Hepatocyte (in vitro differentiated cells): ENCODE measurements at regions not wholly inside any gene's neighbourhood (a gene's known extent, or its start where the extent isn't known, plus 50 kb on each side); places are given as distances from the start of the nearest gene placed in this dataset.

Experiments
- DNase-seq: peaks from one replicate; pipeline ENCODE4 v3.0.0-alpha.2; 2016; ENCODE audit warnings: low spot score
- H2AFZ ChIP-seq: fragments of 200-600 bp; sonication (generic); 2 replicates; pipeline ENCODE4 v1.6.0; 2016; ENCODE audit warnings: antibody characterized with exemption, mild to moderate bottlenecking
- H3K27ac ChIP-seq: fragments of 200-600 bp; sonication (generic); 2 replicates; pipeline ENCODE4 v1.5.1; 2016; ENCODE audit warnings: mild to moderate bottlenecking
- H3K27me3 ChIP-seq: fragments of 200-600 bp; sonication (generic); 2 replicates; pipeline ENCODE4 v1.6.1; 2016
- H3K36me3 ChIP-seq: fragments of 200-600 bp; sonication (generic); replicated peaks from 2 replicates; pipeline ENCODE4 v1.5.1; 2016; ENCODE audit warnings: low read depth; ENCODE audit not compliant: insufficient read depth
- H3K4me1 ChIP-seq: fragments of 200-600 bp; sonication (generic); 2 replicates; pipeline ENCODE4 v1.5.1; 2016; ENCODE audit warnings: mild to moderate bottlenecking, moderate library complexity; ENCODE audit not compliant: insufficient read depth
- H3K4me2 ChIP-seq: fragments of 200-600 bp; sonication (generic); 2 replicates; pipeline ENCODE4 v1.6.0; 2016
- H3K4me3 ChIP-seq: fragments of 200-600 bp; sonication (generic); 2 replicates; pipeline ENCODE4 v1.5.1; 2016; ENCODE audit warnings: mild to moderate bottlenecking
- H3K79me2 ChIP-seq: fragments of 200-600 bp; sonication (generic); 2 replicates; pipeline ENCODE4 v1.6.0; 2017; ENCODE audit warnings: mild to moderate bottlenecking
- H3K9me2 ChIP-seq: fragments of 200-600 bp; sonication (generic); replicated peaks from 2 replicates; pipeline ENCODE4 v1.6.0; 2017; ENCODE audit warnings: mild to moderate bottlenecking; ENCODE audit not compliant: insufficient read depth
- H3K9me3 ChIP-seq: fragments of 200-600 bp; sonication (generic); 2 replicates; pipeline ENCODE4 v1.5.1; 2016; ENCODE audit warnings: low read depth, mild to moderate bottlenecking
- H4K20me1 ChIP-seq: fragments of 200-600 bp; sonication (generic); 2 replicates; pipeline ENCODE4 v1.6.0; 2016; ENCODE audit warnings: mild to moderate bottlenecking; ENCODE audit not compliant: insufficient read depth, poor library complexity, severe bottlenecking
- CTCF ChIP-seq: fragments of 200-600 bp; sonication (generic); IDR thresholded peaks from 2 replicates; pipeline ENCODE4 v1.5.1; 2016; ENCODE audit warnings: antibody characterized with exemption, mild to moderate bottlenecking; ENCODE audit not compliant: poor library complexity
- EZH2 ChIP-seq: fragments of 200-600 bp; sonication (generic); IDR thresholded peaks from 2 replicates; pipeline ENCODE4 v1.6.1; 2016; ENCODE audit warnings: antibody characterized with exemption, mild to moderate bottlenecking, borderline replicate concordance
- EZH2phosphoT487 ChIP-seq: fragments of 200-600 bp; sonication (generic); IDR thresholded peaks from one replicate; pipeline ENCODE4 v1.6.1; 2018; ENCODE audit warnings: antibody characterized with exemption, mild to moderate bottlenecking, low read depth, moderate library complexity; ENCODE audit not compliant: unreplicated experiment, severe bottlenecking
- WGBS: methylation state at CpG from one replicate; pipeline ENCODE4 v1.1.6; 2016; ENCODE audit warnings: low lambda C conversion rate; ENCODE audit errors: missing lambda C conversion rate; 5-methylcytosine and 5-hydroxymethylcytosine counted together

- H3K36me3 ChIP-seq: no peaks in the 10 kb centered on the region
- no peak overlapping the region for H3K4me2 ChIP-seq
- H3K27me3 ChIP-seq: no peaks in the 10 kb centered on the region
- H3K79me2 ChIP-seq: no peaks in the 10 kb centered on the region
- TF ChIP-seq EZH2 (no peak), EZH2phosphoT487 (no peak), CTCF (no peak)
- H3K4me3 ChIP-seq: no peak overlapping the region
- no peaks in the 10 kb centered on the region for H3K9me2 ChIP-seq
- no peak overlapping the region for H3K27ac ChIP-seq
- no peaks in the 10 kb centered on the region for H3K4me1 ChIP-seq
- DNase-seq: no peak
- no peaks in the 10 kb centered on the region for H4K20me1 ChIP-seq
- H2AFZ ChIP-seq: no peak overlapping the region
- WGBS: 82% methylated on average over 5 of the region's 5 CpGs
- no peaks in the 10 kb centered on the region for H3K9me3 ChIP-seq
Measured at GRCh38 chr12:58090685-58091084, 149.3 kb downstream of the ATP23 start.

- no peaks in the 10 kb centered on the region for H3K36me3 ChIP-seq
- H3K4me2 ChIP-seq: no peak overlapping the region
- H3K4me3 ChIP-seq: no peak overlapping the region
- H3K9me2 ChIP-seq: no peaks in the 10 kb centered on the region
- no peaks in the 10 kb centered on the region for H3K9me3 ChIP-seq
- TF ChIP-seq EZH2phosphoT487 (no peak), EZH2 (no peak), CTCF (no peak)
- no peak for DNase-seq
- no peak overlapping the region for H3K27ac ChIP-seq
- no peaks in the 10 kb centered on the region for H3K27me3 ChIP-seq
- H3K79me2 ChIP-seq: no peaks in the 10 kb centered on the region
- H3K4me1 ChIP-seq: no peaks in the 10 kb centered on the region
- H4K20me1 ChIP-seq: no peaks in the 10 kb centered on the region
- H2AFZ ChIP-seq: no peak overlapping the region
- 91% methylated on average over 1 of the region's 1 CpG for WGBS
Measured at GRCh38 chr12:58095002-58095401, 153.6 kb downstream of the ATP23 start.

GRCh38 chr12:58097741-58098140 lies 156.4 kb downstream of the ATP23 start:
- TF ChIP-seq EZH2phosphoT487: no peak
- no peak for TF ChIP-seq CTCF
- no peak for TF ChIP-seq EZH2
- Histone ChIP-seq H3K4me1 (no peaks in the 10 kb centered on the region), H3K79me2 (no peaks in the 10 kb centered on the region), H2AFZ (no peak overlapping the region), H3K9me3 (no peaks in the 10 kb centered on the region), H3K27me3 (no peaks in the 10 kb centered on the region), H4K20me1 (no peaks in the 10 kb centered on the region), H3K9me2 (no peaks in the 10 kb centered on the region), H3K27ac (no peak overlapping the region), H3K4me3 (no peak overlapping the region), H3K4me2 (no peak overlapping the region), H3K36me3 (no peaks in the 10 kb centered on the region)
- WGBS: 91% methylated on average over 3 of the region's 3 CpGs
- DNase-seq: no peak

GRCh38 chr12:58099476-58099875 lies 158.1 kb downstream of the ATP23 start:
- H3K27ac ChIP-seq: no peak overlapping the region
- H3K79me2 ChIP-seq: no peaks in the 10 kb centered on the region
- no peak for DNase-seq
- no peak overlapping the region for H2AFZ ChIP-seq
- H3K27me3 ChIP-seq: no peaks in the 10 kb centered on the region
- H3K4me2 ChIP-seq: no peak overlapping the region
- H3K4me3 ChIP-seq: no peak overlapping the region
- H3K36me3 ChIP-seq: no peaks in the 10 kb centered on the region
- H3K9me3 ChIP-seq: no peaks in the 10 kb centered on the region
- 71% methylated on average over 4 of the region's 4 CpGs for WGBS
- H4K20me1 ChIP-seq: no peaks in the 10 kb centered on the region
- no peaks in the 10 kb centered on the region for H3K4me1 ChIP-seq
- no peaks in the 10 kb centered on the region for H3K9me2 ChIP-seq
- no peak for TF ChIP-seq EZH2phosphoT487
- no peak for TF ChIP-seq CTCF
- no peak for TF ChIP-seq EZH2
